ENCODE measurements at regions not wholly inside any gene's neighbourhood (a gene's known extent, or its start where the extent isn't known, plus 50 kb on each side); places are given as distances from the start of the nearest gene placed in this dataset.
"Not testable (repeated sequence)": the region's sequence is repeated elsewhere in the genome, so short reads cannot be mapped to it uniquely, and the experiment has no call there.

DNA sequence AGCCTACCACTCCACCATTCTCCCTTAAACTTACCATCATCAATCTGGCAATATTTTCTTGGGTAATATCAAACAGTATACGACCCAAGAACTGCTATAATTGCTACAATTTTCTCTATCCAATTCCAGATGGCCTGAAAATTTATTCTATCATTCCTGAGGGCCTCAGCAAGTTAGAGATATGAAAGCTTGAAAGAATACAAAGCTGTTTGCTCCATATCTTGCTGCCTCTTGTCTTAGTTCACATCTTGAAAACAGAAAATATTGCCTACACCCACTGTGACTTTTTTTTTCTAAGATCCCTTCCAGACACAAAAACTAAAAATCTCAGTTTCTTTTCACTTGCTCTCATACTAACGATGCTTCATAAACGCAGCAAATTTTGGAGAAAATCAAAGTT, 898.9 kb downstream of the OTOL1 start:
- no peak for DNase-seq (ENCODE audit: low read depth, low spot score)

DNA sequence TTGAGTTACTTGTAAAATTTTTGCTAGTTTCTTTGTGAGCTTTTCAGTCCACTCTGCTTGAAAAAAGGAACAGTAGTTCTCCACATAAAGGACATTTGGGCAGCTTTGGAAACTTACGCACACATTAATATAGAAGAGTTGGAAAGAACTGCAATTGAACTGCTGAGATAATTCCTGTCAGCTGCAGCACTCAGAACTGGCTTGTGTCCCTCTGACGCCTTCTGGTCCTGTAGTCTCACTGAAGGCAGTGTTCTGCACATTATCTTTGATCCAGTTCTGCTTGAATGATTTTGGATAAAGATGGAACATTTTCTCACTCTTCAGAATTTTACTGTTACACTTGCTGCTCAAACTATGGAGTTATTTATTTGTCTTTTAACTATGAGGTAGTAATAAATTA, 901.9 kb downstream of the OTOL1 start:
- no peak for DNase-seq (ENCODE audit: low read depth, low spot score)

DNA sequence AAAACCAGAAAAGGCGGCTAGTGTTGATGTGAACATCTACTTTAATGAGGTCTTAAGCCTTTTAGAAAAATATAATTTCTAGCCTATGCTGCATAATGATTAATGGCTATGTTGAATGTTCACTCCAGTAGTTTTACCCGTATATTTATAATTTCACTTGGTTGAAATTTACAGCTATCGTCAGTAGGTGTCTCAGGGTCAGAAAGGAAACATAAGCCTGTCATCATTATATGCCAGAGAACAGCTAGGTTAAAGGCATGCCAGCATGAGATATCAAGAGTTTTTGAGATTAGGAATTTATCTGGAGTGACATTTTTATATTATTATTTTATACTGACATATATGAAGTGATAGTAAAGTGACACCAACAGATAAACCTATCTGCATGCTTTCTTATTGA, 904.1 kb downstream of the OTOL1 start:
- DNase-seq (ENCODE audit: low read depth, low spot score): no peak

DNA sequence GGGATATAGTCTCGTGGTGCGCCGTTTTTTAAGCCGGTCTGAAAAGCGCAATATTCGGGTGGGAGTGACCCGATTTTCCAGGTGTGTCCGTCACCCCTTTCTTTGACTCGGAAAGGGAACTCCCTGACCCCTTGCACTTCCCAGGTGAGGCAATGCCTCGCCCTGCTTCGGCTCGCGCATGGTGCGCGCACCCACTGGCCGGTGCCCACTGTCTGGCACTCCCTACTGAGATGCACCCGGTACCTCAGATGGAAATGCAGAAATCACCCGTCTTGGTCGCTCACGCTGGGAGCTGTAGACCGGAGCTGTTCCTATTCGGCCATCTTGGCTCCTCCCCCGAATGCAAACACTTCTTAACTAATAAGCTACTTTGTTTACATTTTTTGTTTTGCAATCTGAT, 914.9 kb downstream of the OTOL1 start:
- DNase-seq (ENCODE audit: low read depth, low spot score): not testable (repeated sequence)

DNA sequence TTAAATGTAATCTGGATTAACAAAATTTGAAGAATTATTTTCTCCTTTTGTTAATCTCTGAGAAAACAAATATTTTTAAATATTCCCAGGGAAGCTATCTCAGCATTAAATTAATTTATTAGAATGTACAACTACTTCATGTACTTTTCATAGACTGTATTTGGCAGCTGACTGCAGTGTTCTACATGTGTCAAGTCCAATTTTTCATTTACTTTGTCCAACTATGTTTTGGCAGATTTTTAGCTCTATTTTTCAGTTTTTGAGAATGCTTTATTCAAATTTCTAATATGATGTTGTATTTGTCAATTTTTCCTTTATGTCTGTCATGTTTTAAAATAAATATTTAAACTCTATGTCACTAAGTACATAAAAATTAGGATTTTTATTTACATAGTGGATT, 925.1 kb downstream of the OTOL1 start:
- DNase-seq (ENCODE audit: low read depth, low spot score): no peak

DNA sequence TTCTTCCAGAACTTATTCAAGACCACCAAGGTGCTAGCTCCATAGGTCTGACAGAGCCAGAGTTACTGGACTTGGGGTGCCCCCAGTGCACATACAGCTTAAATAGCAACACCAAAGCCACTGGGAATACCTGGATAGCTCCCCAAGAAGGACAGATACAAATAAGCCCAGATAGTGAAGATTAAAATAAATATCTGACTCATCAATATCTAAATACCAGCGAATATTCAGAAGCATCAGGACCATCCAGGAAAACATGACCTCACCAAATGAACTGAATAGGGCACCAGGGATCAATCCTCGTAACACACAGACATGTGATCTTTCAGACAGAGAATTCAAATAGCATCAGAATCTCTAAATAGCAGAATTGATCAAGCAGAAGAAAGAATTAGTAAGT, 931.6 kb downstream of the OTOL1 start:
- no peak for DNase-seq (ENCODE audit: low read depth, low spot score)

GRCh38 chr3:162435750-162436149, 939.1 kb downstream of the OTOL1 start:
- no peak for DNase-seq (ENCODE audit: low read depth, low spot score)

DNA sequence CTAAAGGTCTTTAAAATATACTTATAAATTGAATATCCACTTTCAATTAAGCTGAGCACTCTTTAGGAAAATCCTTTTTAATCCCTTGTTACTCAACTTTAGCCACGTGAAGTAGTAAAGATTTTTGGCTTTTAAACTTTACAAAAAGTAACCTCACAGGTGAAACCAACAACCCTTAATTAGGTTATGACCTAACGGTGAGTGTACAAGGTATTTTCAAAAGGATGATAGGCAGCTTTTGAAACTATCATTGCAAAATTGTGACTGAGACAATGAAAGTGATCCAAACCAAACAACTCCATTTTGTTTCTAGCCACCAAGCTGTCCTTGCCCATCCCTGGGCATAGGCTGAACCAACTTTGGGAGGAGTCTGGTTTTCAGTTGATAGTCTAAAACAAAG, 940.2 kb downstream of the OTOL1 start:
- no peak for DNase-seq (ENCODE audit: low read depth, low spot score)

DNA sequence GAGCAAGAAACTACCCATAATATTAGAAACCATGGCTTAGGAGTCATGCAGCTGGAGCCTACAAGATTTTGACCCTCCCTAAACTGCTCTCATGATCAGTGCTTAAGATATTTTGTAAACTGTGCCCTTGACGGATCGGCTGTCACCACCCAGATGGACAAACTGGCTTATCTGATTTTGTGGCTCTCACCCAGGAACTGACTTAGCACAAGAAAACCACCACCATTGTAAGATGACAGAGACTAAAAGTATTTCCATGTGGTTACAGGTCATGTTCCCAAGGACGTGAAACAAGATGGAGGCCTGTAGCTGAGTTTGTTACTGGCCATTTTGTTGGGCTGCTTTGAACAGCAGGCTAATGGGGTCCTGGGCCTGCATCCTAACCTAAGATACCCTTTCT, 940.9 kb downstream of the OTOL1 start:
- no peak for DNase-seq (ENCODE audit: low read depth, low spot score)

GRCh38 chr3:162441716-162442115, 945.1 kb downstream of the OTOL1 start:
- DNase-seq (ENCODE audit: low read depth, low spot score): no peak

- DNase-seq (ENCODE audit: low read depth, low spot score): no peak
These were observed 946.8 kb downstream of the OTOL1 start for GRCh38 chr3:162443376-162443775.

DNA sequence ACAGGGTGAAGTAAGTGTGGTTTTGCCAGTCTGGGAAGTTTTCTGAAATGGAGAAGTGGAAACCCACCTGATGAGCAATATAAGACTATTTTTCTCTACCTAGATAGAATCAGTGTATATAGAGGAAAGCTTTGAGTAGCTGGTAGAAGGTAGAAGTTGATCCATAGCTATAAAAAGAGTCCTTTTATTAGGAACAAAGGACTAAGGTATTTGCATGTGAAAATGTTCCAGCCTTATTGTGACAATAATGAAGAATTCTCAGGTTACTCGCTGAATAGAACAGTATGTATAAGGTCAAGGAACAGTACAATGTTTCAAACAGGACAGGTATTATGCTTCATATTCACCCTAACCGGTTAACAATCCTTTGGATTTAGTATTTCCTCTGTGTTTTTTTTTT, 972.2 kb downstream of the OTOL1 start:
- DNase-seq (ENCODE audit: low read depth, low spot score): no peak

DNA sequence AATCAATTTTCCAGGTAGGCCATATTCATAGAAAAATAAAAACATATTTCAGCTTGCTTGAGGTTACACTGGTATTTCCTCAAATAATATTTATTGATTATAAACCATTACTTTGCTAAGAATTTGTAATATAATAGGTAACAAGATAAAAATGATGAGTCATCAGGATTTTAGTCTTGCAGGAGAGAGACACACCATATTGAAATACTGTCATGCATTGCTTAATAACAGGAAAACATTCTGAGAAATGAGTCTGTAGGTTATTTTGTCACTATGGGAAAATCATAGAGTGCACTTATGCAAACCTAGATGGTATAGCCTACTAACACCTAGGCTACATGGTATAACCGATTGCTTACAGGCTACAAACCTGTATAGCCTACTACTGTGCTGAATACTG, 990.5 kb downstream of the OTOL1 start:
- DNase-seq (ENCODE audit: low read depth, low spot score): no peak

GRCh38 chr3:162489853-162490252, 993.2 kb downstream of the OTOL1 start:
- DNase-seq (ENCODE audit: low read depth, low spot score): no peak

DNA sequence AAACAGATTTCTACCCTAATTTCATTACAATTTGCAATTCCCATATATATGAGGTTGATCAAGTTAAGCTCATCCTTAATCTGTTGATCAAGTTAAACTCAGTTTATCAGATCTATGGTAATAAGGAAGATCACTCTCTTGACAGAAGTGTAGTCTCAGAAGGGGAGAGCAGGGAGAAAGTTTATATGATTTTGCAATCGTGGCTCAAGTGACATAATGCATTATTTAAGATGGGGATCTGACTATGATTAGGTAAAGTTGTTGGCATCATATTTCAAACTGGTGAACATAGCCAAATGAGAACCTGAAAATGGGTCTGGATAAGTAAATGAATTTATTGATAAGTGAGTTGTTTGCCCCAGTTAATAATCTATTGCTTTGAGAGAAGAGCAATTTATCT, 995.3 kb downstream of the OTOL1 start:
- no peak for DNase-seq (ENCODE audit: low read depth, low spot score)

- DNase-seq (ENCODE audit: low read depth, low spot score): no peak
These were observed 996.0 kb downstream of the OTOL1 start for GRCh38 chr3:162492446-162493081.

- no peak for DNase-seq (ENCODE audit: low read depth, low spot score)
These were observed 1002.0 kb downstream of the OTOL1 start for GRCh38 chr3:162498626-162499025.

DNA sequence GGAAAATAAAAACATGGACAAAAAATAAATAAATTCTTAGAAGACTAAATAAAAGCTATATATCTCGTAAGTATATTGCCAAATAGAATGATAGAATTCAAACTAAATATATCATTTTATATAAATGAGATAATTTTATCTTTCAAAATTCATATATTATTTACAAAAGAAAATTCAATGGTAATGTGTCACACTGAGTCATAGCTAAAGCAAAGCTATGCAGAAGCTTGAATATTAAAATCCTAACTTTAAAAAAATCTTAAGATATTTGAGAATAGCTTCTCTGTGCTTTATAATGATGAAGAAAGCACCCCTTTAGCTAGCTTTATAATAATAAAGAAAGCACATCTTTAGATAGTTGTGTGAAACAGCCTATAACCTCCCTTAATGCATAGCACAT, 1010.8 kb downstream of the OTOL1 start:
- no peak for DNase-seq (ENCODE audit: low read depth, low spot score)

DNA sequence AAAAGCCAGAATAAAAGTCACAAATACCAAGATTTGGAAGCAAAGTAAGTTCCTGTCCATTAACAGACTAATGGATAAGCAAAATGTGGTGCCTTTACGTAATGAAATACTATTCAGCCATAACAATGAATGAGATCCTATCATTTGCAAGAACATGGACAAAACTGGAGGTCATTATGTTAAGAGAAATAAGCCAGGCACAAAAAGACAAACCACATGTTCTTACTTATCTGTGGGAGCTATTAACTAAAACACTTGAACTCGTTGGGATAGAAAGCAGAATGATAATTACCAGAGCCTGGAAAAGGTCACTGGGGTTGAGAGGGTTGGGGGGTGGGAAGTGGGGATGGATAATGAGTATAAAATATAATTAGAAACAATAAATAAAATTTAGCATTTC, 1015.9 kb downstream of the OTOL1 start:
- DNase-seq (ENCODE audit: low read depth, low spot score): no peak

GRCh38 chr3:162517110-162517509, 1020.5 kb downstream of the OTOL1 start:
- no peak for DNase-seq (ENCODE audit: low read depth, low spot score)

- DNase-seq (ENCODE audit: low read depth, low spot score): no peak
These were observed 1025.1 kb downstream of the OTOL1 start for GRCh38 chr3:162521669-162522068.

DNA sequence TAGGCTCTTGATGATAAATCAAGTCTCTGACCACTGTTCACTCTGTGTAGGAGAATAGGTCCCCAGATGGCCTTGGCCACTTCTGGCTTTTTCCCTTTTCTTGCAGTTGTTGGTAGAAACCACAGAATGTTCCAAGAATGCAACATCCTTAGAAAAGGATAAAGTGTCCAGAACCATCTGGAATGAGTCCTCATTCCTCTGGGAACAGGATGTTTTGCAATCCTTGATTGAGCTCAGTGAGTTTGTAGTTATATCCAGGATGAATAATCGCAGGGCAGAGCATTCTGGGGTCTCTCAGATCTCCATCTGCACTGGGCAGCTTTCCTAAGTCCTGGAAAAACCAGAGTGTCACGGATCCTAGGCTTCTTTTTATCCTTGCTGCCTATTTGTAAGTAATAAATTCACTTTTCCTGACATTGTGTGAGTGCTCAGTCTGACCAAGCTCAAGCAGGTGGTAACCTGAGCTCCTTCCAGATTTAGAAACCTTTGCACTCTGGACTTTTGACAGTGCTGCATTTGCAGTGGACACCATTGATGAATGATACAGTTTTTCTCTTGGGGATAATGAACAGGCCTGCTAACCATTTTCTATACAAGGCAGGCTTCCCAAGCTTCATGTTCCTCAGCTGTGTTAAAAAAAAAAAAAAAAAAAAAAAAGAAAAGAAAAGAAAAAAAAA, 1028.6 kb downstream of the OTOL1 start:
- peak; percentile 44 for DNase-seq (ENCODE audit: low read depth, low spot score)

DNA sequence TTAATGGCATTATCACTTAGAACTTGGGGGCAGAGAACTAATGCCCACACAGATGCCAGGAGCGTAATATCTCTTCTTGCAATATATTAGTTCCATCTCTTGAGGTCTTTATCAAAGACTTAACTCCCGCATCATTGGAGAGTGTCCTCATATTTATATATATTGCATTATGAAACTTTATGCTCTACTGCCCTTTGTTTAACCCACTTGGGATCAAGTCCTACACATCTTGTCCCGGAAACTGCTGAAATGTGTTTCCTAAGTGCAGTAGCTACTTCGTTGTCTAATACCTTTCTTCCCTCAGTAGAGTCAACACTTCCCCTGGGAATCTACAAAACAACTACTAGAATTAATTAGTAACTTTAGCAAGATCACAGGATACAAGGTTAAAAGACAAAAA, 1029.2 kb downstream of the OTOL1 start:
- DNase-seq (ENCODE audit: low read depth, low spot score): no peak

GRCh38 chr3:162534431-162534830, 1037.8 kb downstream of the OTOL1 start:
- DNase-seq (ENCODE audit: low read depth, low spot score): no peak
